Bronchial epithelial cell (primary cell): ENCODE measurements at regions not wholly inside any gene's neighbourhood (a gene's known extent, or its start where the extent isn't known, plus 50 kb on each side); places are given as distances from the start of the nearest gene placed in this dataset.

Experiments
- DNase-seq: peaks from one replicate; pipeline ENCODE4 v3.0.0-alpha.2; 2010; ENCODE audit warnings: low read depth
- FAIRE-seq: peaks from 2 replicates; lab custom pipeline; 2011; peaks lifted over from hg19 to GRCh38; lab: Jason Lieb, UNC
- H3K27me3 ChIP-seq: 2 replicates; pipeline ENCODE4 v1.5.1; 2011; ENCODE audit warnings: low read length; ENCODE audit not compliant: control insufficient read depth, insufficient read depth
- H3K36me3 ChIP-seq: 2 replicates; pipeline ENCODE4 v1.5.1; 2011; ENCODE audit warnings: low read length; ENCODE audit not compliant: control insufficient read depth, insufficient read depth
- H3K4me3 ChIP-seq: 2 replicates; pipeline ENCODE4 v1.5.1; 2011; ENCODE audit warnings: mild to moderate bottlenecking, low read depth, low read length, control low read depth
- TF ChIP-seq, protein P1 (sequence below): IDR thresholded peaks from 2 replicates; pipeline ENCODE4 v1.5.1; 2011; ENCODE audit warnings: mild to moderate bottlenecking, moderate library complexity, low read length, control low read depth, inconsistent platforms; ENCODE audit not compliant: insufficient read depth, severe bottlenecking

DNA sequence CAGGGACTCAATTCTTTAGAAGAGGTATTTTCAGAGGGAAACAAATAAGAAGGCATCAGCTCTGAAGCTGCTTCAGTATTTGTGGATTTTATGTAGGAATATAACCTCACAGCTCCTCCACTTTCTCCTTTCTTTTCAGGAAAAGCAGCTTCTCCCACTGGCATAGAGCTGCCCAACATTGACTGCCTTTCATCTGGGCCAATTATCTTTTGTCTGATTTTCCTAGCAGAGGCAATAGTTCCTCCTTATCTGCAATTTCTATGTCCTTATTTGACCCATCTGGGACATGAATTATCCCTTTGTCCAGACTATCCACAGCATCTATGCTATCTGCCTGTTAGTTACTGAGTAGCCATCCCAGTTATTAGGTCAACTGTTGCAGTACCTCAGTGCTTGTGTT, 1671.2 kb upstream of the ACO1 start:
- Histone ChIP-seq H3K36me3 (no peaks in the 10 kb centered on the region), H3K4me3 (no peak overlapping the region)

DNA sequence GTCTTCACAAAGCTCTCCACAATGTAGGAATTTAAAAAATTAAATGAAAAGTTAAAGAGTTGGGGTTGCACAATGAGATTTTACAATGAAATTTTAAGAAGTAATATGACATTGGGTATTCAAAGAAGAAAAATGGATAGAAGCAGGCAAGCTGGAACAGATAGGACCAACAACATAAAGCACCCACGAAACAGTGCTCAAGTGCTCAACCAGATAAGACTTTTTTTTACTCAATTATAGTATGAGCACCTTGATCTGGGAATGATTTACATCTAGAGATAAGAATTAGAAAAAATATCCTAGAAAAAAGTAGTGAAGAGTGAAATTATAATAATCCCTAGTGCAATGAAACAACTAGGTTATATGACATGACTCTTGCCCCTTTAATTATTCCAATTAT, 1670.1 kb upstream of the ACO1 start:
- no peak for DNase-seq
- H3K27me3 ChIP-seq: no peaks in the 10 kb centered on the region
- TF ChIP-seq, protein P1, sequence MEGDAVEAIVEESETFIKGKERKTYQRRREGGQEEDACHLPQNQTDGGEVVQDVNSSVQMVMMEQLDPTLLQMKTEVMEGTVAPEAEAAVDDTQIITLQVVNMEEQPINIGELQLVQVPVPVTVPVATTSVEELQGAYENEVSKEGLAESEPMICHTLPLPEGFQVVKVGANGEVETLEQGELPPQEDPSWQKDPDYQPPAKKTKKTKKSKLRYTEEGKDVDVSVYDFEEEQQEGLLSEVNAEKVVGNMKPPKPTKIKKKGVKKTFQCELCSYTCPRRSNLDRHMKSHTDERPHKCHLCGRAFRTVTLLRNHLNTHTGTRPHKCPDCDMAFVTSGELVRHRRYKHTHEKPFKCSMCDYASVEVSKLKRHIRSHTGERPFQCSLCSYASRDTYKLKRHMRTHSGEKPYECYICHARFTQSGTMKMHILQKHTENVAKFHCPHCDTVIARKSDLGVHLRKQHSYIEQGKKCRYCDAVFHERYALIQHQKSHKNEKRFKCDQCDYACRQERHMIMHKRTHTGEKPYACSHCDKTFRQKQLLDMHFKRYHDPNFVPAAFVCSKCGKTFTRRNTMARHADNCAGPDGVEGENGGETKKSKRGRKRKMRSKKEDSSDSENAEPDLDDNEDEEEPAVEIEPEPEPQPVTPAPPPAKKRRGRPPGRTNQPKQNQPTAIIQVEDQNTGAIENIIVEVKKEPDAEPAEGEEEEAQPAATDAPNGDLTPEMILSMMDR: no peak
- FAIRE-seq: no peak
- no peak overlapping the region for H3K4me3 ChIP-seq
- H3K36me3 ChIP-seq: no peaks in the 10 kb centered on the region

More for the DNA sequence above, 1671.2 kb upstream of the ACO1 start:
- no peaks in the 10 kb centered on the region for H3K27me3 ChIP-seq
- DNase-seq (no peak), FAIRE-seq (no peak)
- TF ChIP-seq, protein P1: no peak

DNA sequence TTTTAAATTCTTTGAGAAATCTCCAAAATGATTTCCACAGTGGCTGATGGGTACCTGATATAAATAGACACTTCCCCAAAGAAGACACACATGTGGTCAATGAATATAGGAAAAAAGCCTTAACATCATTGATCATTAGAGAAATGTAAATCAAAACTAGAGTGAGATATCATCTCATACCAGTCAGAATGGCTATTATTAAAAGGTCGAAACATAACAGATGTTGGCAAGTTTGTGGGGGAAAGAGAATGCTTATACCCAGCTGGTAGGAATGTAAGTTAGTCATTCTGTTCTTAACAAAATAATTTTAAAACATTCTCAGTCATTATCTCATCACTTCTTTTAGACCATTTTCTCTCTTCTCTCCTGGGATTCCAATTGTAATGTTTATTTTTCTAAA, 1666.0 kb upstream of the ACO1 start:
- Histone ChIP-seq H3K4me3 (no peak overlapping the region), H3K36me3 (no peaks in the 10 kb centered on the region), H3K27me3 (no peaks in the 10 kb centered on the region)
- TF ChIP-seq, protein P1: no peak
- FAIRE-seq: no peak
- no peak for DNase-seq

DNA sequence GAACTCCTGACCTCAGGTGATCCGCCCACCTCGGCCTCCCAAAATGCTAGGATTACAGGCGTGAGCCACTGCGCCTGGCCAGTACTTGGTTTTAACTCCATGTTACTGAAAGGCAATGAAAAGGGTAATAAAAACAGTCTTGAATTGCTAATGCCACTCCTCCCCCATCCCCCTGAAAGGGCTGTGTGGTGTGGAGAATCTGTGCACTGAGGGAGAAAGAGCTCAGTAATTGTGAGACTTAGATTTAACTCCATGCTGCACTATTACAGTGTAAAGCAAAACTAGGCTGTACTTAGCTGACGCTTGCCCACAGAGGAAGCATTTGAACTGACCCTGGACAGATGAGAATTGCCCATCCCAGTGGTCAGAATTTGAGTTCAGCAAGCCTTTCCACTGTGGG, 1662.4 kb upstream of the ACO1 start:
- Histone ChIP-seq H3K36me3 (no peaks in the 10 kb centered on the region), H3K4me3 (no peak overlapping the region), H3K27me3 (no peaks in the 10 kb centered on the region)
- TF ChIP-seq, protein P1: no peak
- DNase-seq (no peak), FAIRE-seq (no peak)

- FAIRE-seq (no peak), DNase-seq (peak; percentile 7)
- Histone ChIP-seq H3K27me3 (no peaks in the 10 kb centered on the region), H3K4me3 (no peak overlapping the region), H3K36me3 (no peaks in the 10 kb centered on the region)
- TF ChIP-seq, protein P1: no peak
Measured at GRCh38 chr9:30723656-30724055, 1660.8 kb upstream of the ACO1 start.

GRCh38 chr9:30732060-30732459, 1652.4 kb upstream of the ACO1 start:
- Histone ChIP-seq H3K36me3 (no peaks in the 10 kb centered on the region), H3K27me3 (no peaks in the 10 kb centered on the region), H3K4me3 (no peak overlapping the region)
- TF ChIP-seq, protein P1: no peak
- FAIRE-seq (no peak), DNase-seq (no peak)
